IMR-90 (cell line): ENCODE measurements at regions not wholly inside any gene's neighbourhood (a gene's known extent, or its start where the extent isn't known, plus 50 kb on each side); places are given as distances from the start of the nearest gene placed in this dataset.

Experiments used
- ATAC-seq: fragments of 200-7000 bp; cut with Tn5 transposase; 2 replicates; pipeline ENCODE4 v1.9.1; 2020; ENCODE audit warnings: low read depth, mild to moderate bottlenecking, moderate library complexity
- BruUV-seq: library from RNA; stranded (reverse); fragments of 400-500 nt; replicated peaks from 2 replicates; lab custom pipeline; 2021; lab: Mats Ljungman, UMichigan
- CTCF ChIA-PET: fragments of 300-600 bp; formaldehyde crosslinking; extraction: SDS; loops from one replicate; lab custom pipeline; 2021; ENCODE audit warnings: antibody characterized with exemption; lab: Yijun Ruan, JAX
- POLR2A ChIA-PET: fragments of 300-600 bp; sonication (Branson Sonifier 250); formaldehyde crosslinking; loops from one replicate; lab custom pipeline; 2022; ENCODE audit warnings: antibody characterized with exemption; ENCODE audit not compliant: unreplicated experiment; lab: Charles Lee
- DNase-seq: peaks from one replicate; pipeline ENCODE4 v3.0.0; 2013
- H2AFZ ChIP-seq: replicated peaks from 2 replicates; pipeline ENCODE3; 2013; ENCODE audit warnings: low read length, mild to moderate bottlenecking; ENCODE audit not compliant: poor library complexity
- H2AK5ac ChIP-seq: 2 replicates; pipeline ENCODE4 v1.6.1; 2013; ENCODE audit warnings: low read depth, low read length, inconsistent platforms
- H2AK9ac ChIP-seq: replicated peaks from 2 replicates; pipeline ENCODE3; 2013; ENCODE audit warnings: mild to moderate bottlenecking, low read depth, low read length, moderate library complexity; ENCODE audit not compliant: poor library complexity
- H2BK120ac ChIP-seq: 2 replicates; pipeline ENCODE4 v1.6.1; 2013; ENCODE audit warnings: low read depth, low read length, inconsistent platforms
- H2BK15ac ChIP-seq: 3 replicates; pipeline ENCODE4 v1.6.1; 2013; ENCODE audit warnings: low read depth, low read length, inconsistent platforms
- H2BK20ac ChIP-seq: 2 replicates; pipeline ENCODE4 v1.6.1; 2013; ENCODE audit warnings: low read depth, mild to moderate bottlenecking, inconsistent platforms, low read length, moderate library complexity
- H2BK5ac ChIP-seq: 2 replicates; pipeline ENCODE4 v1.6.1; 2013; ENCODE audit warnings: mild to moderate bottlenecking, low read depth, low read length, inconsistent platforms; ENCODE audit not compliant: poor library complexity, severe bottlenecking
- H3K14ac ChIP-seq: replicated peaks from 2 replicates; pipeline ENCODE4 v1.6.1; 2013; ENCODE audit warnings: low read depth, low read length, inconsistent platforms
- H3K18ac ChIP-seq: 2 replicates; pipeline ENCODE4 v1.6.1; 2013; ENCODE audit warnings: low read depth, low read length, control low read depth
- H3K23ac ChIP-seq: 2 replicates; pipeline ENCODE4 v1.6.1; 2013; ENCODE audit warnings: low read depth, low read length, inconsistent platforms
- H3K27ac ChIP-seq: 2 replicates; pipeline ENCODE4 v1.5.1; 2013; ENCODE audit warnings: mild to moderate bottlenecking, control low read depth, low read length; ENCODE audit not compliant: insufficient read depth
- H3K27me3 ChIP-seq: 2 replicates; pipeline ENCODE4 v1.6.1; 2013; ENCODE audit warnings: low read length; ENCODE audit not compliant: control insufficient read depth, insufficient read depth
- H3K36me3 ChIP-seq: 2 replicates; pipeline ENCODE4 v1.6.1; 2013; ENCODE audit warnings: low read length, mixed read lengths; ENCODE audit not compliant: control insufficient read depth, insufficient read depth
- H3K4ac ChIP-seq: 2 replicates; pipeline ENCODE4 v1.6.1; 2013; ENCODE audit warnings: low read depth, low read length, inconsistent platforms
- H3K4me1 ChIP-seq: 2 replicates; pipeline ENCODE4 v1.6.1; 2013; ENCODE audit warnings: low read length, mixed read lengths; ENCODE audit not compliant: control insufficient read depth, insufficient read depth
- H3K4me2 ChIP-seq: 2 replicates; pipeline ENCODE4 v1.6.1; 2013; ENCODE audit warnings: low read depth, mild to moderate bottlenecking, control low read depth, low read length, moderate library complexity
- H3K4me3 ChIP-seq: 2 replicates; pipeline ENCODE4 v1.5.1; 2013; ENCODE audit warnings: low read depth, mild to moderate bottlenecking, control low read depth, low read length, moderate library complexity; ENCODE audit not compliant: insufficient read depth
- H3K56ac ChIP-seq: 2 replicates; pipeline ENCODE4 v1.6.1; 2013; ENCODE audit warnings: low read length, inconsistent platforms; ENCODE audit not compliant: insufficient read depth; ENCODE audit errors: extremely low read depth
- H3K79me1 ChIP-seq, 2 experiments: 2 replicates each; pipeline ENCODE4 v1.6.1; 2013; ENCODE audit warnings: low read length in 2 of 2, inconsistent platforms in 1 of 2, low read depth in 1 of 2
- H3K9ac ChIP-seq: 2 replicates; pipeline ENCODE4 v1.6.1; 2013; ENCODE audit warnings: low read depth, low read length, control low read depth
- H3K9me1 ChIP-seq: 2 replicates; pipeline ENCODE4 v1.6.1; 2013; ENCODE audit warnings: low read length, inconsistent platforms; ENCODE audit not compliant: insufficient read depth
- H3K9me3 ChIP-seq: 2 replicates; pipeline ENCODE4 v1.6.1; 2013; ENCODE audit warnings: low read length; ENCODE audit not compliant: control insufficient read depth, insufficient read depth
- H4K20me1 ChIP-seq: 2 replicates; pipeline ENCODE4 v1.6.1; 2013; ENCODE audit warnings: low read length, inconsistent platforms; ENCODE audit not compliant: insufficient read depth
- H4K5ac ChIP-seq: 2 replicates; pipeline ENCODE4 v1.6.1; 2013; ENCODE audit warnings: mild to moderate bottlenecking, low read depth, low read length, control low read depth
- H4K8ac ChIP-seq, 2 experiments: 2 replicates each; pipeline ENCODE4 v1.6.1; 2013; ENCODE audit warnings: low read depth in 2 of 2, low read length in 2 of 2, control low read depth in 1 of 2, inconsistent platforms in 1 of 2
- H4K91ac ChIP-seq: 2 replicates; pipeline ENCODE4 v1.6.1; 2013; ENCODE audit warnings: low read depth, low read length, inconsistent platforms; ENCODE audit not compliant: insufficient read depth
- CEBPB ChIP-seq: IDR thresholded peaks from 2 replicates; pipeline ENCODE4 v1.6.1; 2012; ENCODE audit warnings: low read depth, low read length, improper control_type of control experiment
- CTCF ChIP-seq: conservative IDR thresholded peaks from 2 replicates; pipeline ENCODE4 v1.5.1; 2012; ENCODE audit warnings: mild to moderate bottlenecking, low read depth, low read length, improper control_type of control experiment
- ELK1 ChIP-seq: fragments of 150-350 bp; IDR thresholded peaks from 2 replicates; pipeline ENCODE4 v1.6.1; 2016; ENCODE audit warnings: low read depth, mild to moderate bottlenecking, low read length, moderate library complexity, borderline replicate concordance
- FOS ChIP-seq: fragments of 150-350 bp; IDR thresholded peaks from 2 replicates; pipeline ENCODE4 v1.6.1; 2016; ENCODE audit warnings: low read depth, low read length
- MAFK ChIP-seq: IDR thresholded peaks from 2 replicates; pipeline ENCODE4 v1.6.1; 2012; ENCODE audit warnings: low read depth, low read length, improper control_type of control experiment
- MAZ ChIP-seq: IDR thresholded peaks from 2 replicates; pipeline ENCODE4 v1.6.1; 2012; ENCODE audit warnings: low read depth, mild to moderate bottlenecking, low read length, improper control_type of control experiment, moderate library complexity, borderline replicate concordance
- MXI1 ChIP-seq: IDR thresholded peaks from 2 replicates; pipeline ENCODE4 v1.6.1; 2012; ENCODE audit warnings: low read depth, mild to moderate bottlenecking, low read length, moderate library complexity, borderline replicate concordance
- NFE2L2 ChIP-seq: fragments of 150-350 bp; IDR thresholded peaks from 2 replicates; pipeline ENCODE4 v1.6.1; 2016; ENCODE audit warnings: low read depth, mild to moderate bottlenecking, low read length
- POLR2A ChIP-seq: IDR thresholded peaks from 2 replicates; pipeline ENCODE4 v1.6.1; 2012; ENCODE audit warnings: mild to moderate bottlenecking, low read depth, low read length
- RAD21 ChIP-seq: IDR thresholded peaks from 2 replicates; pipeline ENCODE4 v1.6.1; 2012; ENCODE audit warnings: low read length, improper control_type of control experiment
- RFX5 ChIP-seq: IDR thresholded peaks from 2 replicates; pipeline ENCODE4 v1.8.0; 2012; ENCODE audit warnings: low read depth, mild to moderate bottlenecking, low read length, moderate library complexity
- SMC3 ChIP-seq: fragments of 150-350 bp; IDR thresholded peaks from 2 replicates; pipeline ENCODE4 v1.6.1; 2016; ENCODE audit warnings: low read depth, mild to moderate bottlenecking, antibody characterized with exemption, low read length, moderate library complexity
- WGBS, 2 experiments: methylation state at CpG; one replicate each; pipeline versions ENCODE4 v1.1.5 to v1.1.7; 2013; ENCODE audit warnings: missing lambda C conversion rate in 2 of 2; ENCODE audit not compliant: insufficient read length in 1 of 2; ENCODE audit errors: extremely low coverage in 2 of 2; 5-methylcytosine and 5-hydroxymethylcytosine counted together
- dilution Hi-C: fragments of 300-500 bp; cut with HindIII; formaldehyde crosslinking; loops from one replicate; pipeline ENCODE4 v1.14.3; 2018; ENCODE audit warnings: low sequenced_read_pairs; ENCODE audit not compliant: unreplicated experiment
- in situ Hi-C: fragments of 300-500 bp; cut with MboI; formaldehyde crosslinking; loops from 3 replicates; pipeline ENCODE4 v1.14.3; 2019; ENCODE audit warnings: low sequenced_read_pairs, inconsistent platforms, mixed read lengths
- intact Hi-C: fragments of 100-400 bp; cut with micrococcal nuclease; formaldehyde crosslinking; loops from 2 replicates; pipeline ENCODE4 v1.10.0; 2022

GRCh38 chrX:81586096-81586495, 384.2 kb downstream of the SH3BGRL start:
- Histone ChIP-seq H3K27ac (no peak overlapping the region), H3K9me3 (no peaks in the 10 kb centered on the region), H2AK5ac (no peak overlapping the region), H3K4me2 (no peak overlapping the region), H2BK120ac (no peak overlapping the region), H2BK20ac (no peak overlapping the region), H4K8ac (no peak overlapping the region), H2BK15ac (no peak overlapping the region), H4K91ac (no peak overlapping the region), H3K4me3 (no peak overlapping the region), H2BK5ac (no peak overlapping the region), H3K79me1 (no peaks in the 10 kb centered on the region), H3K36me3 (no peaks in the 10 kb centered on the region), H3K14ac (no peak overlapping the region), H3K56ac (no peak overlapping the region), H3K9me1 (no peaks in the 10 kb centered on the region), H3K18ac (no peak overlapping the region), H2AFZ (no peak overlapping the region), H4K5ac (no peak overlapping the region), H2AK9ac (no peak overlapping the region), H3K4ac (no peak overlapping the region), H3K23ac (no peak overlapping the region), H4K20me1 (no peaks in the 10 kb centered on the region), H3K27me3 (no peaks in the 10 kb centered on the region), H3K4me1 (no peaks in the 10 kb centered on the region), H3K9ac (no peak overlapping the region)
- no peak for ATAC-seq
- no peak for DNase-seq
- TF ChIP-seq NFE2L2 = no peak
- TF ChIP-seq MAZ = no peak
- no peak for TF ChIP-seq RAD21
- no peak for TF ChIP-seq CEBPB
- no peak for TF ChIP-seq SMC3
- TF ChIP-seq FOS = no peak
- no peak for TF ChIP-seq POLR2A
- no peak for TF ChIP-seq MXI1
- no peak for TF ChIP-seq MAFK
- TF ChIP-seq RFX5 = no peak
- no peak for TF ChIP-seq CTCF
- no peak for TF ChIP-seq ELK1
- no TSS peak for BruUV-seq
- in situ Hi-C loops = no loop called here
- dilution Hi-C loops = no loop called here
- ChIA-PET POLR2A (no interaction called here), CTCF (no interaction called here)
- no CpG with 5 or more reads among the region's 1 CpG for WGBS, 2 experiments
- intact Hi-C loops = no loop called here
